GM19043 (cell line): ENCODE measurements at regions not wholly inside any gene's neighbourhood (a gene's known extent, or its start where the extent isn't known, plus 50 kb on each side); places are given as distances from the start of the nearest gene placed in this dataset.

Experiments used
- ATAC-seq: cut with Tn5 transposase; IDR thresholded peaks from one replicate; pipeline ENCODE4 v1.9.1; 2021; ENCODE audit warnings: low read depth; ENCODE audit not compliant: unreplicated experiment

DNA sequence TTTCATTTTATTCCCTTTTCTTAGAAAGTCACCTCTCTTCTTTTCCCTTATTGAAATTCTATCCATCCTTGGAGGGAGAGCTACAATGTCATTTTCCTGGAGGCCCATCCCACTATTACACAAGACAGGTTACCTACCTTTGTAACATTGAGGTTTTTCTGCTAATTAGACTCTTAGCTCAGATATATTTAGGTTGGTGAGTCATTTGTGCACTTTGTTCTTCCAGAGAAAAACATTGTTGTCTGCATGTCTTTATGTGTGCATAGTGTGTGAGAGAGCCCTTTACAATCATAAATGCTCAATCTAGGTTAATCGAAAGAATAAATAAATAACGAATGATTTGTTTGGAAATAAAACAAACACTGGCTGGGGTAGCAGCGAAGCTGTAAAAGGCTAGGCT is 191.8 kb downstream of the DACT1 start:
- no peak for ATAC-seq

DNA sequence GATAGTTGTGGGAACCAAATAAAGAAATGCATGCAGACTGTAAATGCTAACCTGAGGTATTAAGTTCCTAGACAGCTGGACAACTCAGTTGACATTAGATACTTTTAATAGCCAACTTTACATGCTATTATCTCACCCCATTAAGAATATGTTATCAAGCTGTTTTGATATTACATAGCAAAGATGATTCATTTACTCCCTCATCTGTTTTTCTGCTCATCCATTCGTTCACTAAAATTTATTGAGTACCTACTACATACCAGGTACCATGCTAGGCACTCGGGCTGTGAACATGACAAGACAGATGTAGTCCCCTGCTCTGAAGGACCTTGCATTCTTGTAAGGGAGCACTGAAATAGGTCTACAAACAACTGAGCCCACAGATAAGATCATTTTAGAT is 192.4 kb downstream of the DACT1 start:
- ATAC-seq, result no peak

DNA sequence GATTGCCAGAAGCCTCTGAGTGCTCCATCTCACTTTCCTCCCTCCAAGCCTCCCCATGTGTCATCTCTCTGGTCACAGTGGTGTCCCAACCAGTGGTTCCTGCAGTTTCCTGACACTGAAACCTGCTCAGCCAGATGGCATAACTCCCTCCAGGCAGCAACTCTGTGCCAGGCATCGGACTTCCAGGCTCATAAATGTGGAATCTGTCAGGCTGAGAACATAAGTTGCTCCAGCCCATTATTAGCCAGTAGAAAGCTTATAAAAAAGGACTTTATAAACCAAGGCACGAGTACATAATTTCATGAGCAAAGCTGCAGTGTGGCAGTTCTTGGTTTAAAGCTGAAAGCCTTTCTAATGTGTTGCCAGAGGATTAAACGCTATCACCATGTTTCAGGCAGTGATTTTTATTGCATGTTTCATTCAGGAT is 194.3 kb downstream of the DACT1 start:
- ATAC-seq, result no peak

DNA sequence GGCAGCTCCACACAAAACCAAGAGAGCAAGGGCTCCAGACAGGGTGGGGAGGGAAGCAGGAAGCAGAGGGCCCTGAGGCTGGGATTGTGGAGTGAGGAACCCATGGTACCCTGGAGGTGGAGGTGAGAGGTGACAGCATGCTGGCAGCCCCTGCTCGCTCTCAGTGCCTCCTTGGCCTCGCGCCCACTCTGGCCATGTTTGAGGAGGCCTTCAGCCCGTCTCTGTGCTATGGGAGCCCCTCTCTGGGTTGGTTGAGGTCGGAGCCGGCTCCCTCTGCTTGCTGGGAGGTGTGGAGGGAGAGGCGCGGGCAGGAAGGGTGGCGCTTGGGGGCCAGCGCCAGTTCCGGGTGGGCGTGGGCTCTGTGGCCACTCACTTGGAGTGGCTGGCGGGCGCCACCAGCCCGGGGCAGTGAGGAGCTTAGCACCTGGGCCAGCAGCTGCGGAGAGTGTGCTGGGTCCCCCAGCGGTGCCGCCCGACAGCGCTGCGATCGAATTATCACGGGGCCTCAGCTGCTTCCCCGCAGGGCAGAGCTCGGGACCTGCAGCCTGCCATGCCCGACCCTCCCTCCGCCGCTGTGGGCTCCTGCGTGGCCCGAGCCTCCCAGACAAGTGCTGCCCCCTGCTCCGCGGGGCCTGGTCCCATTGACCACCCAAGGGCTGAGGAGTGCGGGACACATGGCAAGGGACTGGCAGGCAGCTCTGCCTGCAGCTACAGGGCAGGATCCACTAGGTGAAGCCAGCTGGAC is 196.0 kb downstream of the DACT1 start:
- no peak for ATAC-seq

DNA sequence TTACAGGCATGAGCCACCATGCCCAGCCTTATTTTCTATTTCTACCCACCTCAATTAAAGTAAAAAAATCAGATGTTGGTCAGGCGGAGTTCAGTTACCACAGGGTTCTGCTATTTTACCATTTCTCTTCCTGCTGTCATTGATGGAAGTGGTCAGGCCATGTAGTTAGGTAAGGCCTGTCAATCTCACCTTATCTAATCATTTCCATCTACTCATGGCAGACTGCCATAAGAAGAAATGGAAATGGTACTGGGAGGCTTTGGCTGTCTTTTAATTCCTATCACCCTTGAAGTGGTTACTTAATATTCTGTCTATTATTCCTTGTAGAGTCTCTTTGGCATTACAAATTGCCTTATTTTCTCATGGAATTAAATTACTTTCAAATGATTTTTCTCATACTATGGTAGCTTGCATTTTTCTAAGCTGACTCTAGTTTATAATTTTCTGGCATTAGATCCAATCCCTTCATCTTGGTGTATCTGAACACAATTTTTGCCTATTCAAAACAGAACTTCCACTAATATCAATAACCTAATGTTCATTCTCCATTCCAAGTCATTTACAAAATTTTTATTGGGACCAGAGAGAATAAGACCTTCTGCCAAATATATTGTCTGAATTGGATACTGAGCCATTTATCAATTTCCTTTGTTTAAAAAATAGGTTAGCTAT is 198.7 kb downstream of the DACT1 start:
- no peak for ATAC-seq

DNA sequence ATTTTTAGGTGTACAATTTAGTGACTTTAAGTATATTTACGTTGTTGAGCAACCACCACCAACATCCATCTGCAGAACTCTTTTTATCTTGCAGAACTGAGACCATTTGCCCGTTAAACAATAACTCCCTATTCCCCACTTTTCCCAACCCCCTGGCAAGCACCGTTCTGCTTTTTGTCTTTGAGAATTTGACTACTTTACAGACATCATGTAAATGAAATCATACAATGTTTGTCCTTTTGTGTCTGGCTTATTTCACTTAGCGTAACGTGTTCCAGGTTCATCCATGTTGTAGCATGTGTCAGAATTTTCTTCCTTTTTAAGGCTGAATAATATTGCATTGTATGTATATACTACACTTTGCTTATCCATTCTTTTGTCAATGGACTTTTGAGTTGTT is 201.5 kb downstream of the DACT1 start:
- no peak for ATAC-seq

DNA sequence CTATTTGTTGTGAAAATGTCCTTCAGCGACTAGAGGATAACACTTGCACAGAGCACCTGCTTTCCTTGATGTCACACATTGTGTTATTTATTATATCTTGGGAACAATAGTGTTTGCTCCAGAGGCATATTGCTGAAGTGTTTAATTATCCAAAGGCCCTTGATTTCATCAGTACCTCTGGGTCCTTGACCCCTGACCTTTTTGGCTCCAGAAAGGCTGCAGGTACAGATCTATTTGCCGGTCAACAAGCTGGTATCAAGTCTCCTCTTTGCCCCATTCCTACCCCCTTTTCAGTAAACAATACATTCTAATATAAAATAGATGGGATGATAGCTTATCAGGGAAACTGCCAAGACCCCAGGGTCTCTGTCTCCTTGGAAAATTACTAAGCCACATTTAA is 206.8 kb downstream of the DACT1 start:
- ATAC-seq, result no peak

DNA sequence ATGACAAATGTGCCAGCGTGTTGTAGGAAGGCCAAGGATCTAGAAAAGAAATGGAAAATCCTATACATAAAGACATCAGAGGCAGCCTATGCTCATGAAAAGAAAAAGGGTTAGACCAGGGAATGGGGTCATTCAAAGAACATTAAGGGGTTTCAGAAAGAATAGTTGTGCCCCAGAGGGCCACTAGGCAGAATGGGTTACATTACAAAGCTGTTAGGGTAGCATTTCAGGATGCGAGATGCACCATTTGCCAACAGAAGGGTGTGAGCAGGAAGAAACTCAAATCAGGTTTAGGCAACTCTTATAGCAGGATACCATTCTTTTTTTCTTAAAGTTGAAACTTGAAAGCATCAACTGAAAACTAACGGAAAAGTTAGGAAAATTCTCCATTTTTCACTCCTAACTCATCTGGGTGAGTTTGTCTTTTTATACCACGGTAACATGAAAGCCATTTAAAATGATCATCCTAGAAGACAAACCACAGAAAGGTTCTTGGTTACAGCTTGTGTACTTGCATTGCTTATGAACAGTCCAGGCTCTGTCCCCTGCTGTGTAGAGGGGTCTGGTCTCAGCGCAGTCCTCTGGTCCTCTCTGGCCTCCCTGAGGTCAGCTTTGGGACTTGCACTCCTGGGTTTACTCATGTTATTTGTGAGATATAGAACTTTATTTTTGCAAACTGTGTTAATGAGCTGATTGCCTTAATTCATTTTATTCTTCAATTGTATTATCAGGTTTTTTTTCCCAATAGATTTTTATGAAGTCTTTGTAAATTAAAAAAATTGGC is 209.1 kb downstream of the DACT1 start:
- ATAC-seq, result no peak

DNA sequence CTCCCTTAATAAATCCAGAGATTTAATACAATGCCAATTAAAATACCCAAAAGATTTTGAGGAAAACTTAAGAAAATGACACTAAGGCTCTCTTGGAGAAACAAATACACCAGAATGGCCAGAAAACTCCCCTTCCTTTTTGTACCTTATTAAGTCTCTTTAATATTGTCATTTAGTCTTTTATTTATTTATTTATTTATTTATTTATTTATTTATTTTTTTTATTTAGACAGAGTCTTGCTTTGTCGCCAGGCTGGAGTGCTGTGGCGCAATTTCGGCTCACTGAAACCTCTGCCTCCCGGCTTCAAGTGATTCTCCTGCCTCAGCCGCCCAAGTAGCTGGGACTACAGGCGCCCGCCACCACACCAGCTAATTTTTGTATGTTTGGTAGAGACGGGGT is 210.6 kb downstream of the DACT1 start:
- no peak for ATAC-seq

DNA sequence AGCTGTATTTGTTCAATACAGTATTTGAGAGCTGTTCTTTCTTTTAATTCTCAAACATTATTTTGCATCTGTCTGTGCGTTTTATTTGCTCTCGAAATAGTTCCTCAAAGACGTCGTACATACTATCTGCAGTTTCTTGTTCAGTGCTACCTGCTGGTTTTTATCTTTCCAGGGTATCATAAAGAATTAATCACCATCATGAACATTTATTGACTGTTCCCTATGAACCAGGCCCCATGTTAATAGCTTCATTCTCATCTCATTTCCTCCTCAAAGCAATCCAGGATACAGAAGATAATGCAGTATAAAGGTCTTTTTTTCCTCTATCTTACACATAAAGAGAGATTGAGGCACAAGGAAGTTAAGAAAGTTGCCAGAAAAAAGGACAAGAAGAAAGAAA is 211.8 kb downstream of the DACT1 start:
- ATAC-seq, result no peak

DNA sequence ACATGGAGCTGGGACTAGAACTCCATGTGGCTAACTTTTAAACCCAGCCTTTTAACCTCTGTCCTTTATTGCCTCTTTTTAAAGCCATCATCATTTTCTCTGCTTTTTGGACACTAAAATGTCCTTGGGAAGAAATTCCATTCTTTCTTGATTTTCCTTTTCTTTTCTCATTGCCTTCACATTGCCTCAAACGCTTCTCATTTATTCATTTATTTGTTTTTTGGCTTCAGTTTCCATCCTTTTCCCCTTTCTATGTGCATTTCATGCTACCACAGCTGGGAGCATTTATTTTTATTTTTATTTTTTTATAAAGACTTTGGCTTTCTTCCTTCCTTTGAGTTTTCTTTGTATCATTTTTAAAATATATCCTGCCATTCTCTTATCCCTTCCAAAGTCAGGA is 212.2 kb downstream of the DACT1 start:
- no peak for ATAC-seq

DNA sequence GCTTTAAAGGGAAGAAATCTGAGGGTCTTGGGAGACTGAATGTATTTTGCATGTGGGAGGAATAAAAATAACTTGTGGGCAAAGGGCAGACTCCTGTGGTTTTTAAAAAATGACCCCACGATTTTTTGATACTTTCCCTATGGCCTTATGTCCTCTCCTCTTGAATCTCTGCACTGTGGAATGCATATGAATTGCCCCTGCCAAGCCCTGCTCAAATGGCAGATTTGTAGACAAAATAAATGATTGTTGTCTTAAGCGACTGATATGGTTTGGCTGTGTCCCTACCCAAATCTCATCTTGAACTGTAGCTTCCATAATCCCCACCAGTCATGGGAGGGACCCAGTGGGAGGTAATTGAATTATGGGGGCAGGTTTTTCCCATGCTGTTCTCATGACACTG is 223.8 kb downstream of the DACT1 start:
- ATAC-seq, result no peak

DNA sequence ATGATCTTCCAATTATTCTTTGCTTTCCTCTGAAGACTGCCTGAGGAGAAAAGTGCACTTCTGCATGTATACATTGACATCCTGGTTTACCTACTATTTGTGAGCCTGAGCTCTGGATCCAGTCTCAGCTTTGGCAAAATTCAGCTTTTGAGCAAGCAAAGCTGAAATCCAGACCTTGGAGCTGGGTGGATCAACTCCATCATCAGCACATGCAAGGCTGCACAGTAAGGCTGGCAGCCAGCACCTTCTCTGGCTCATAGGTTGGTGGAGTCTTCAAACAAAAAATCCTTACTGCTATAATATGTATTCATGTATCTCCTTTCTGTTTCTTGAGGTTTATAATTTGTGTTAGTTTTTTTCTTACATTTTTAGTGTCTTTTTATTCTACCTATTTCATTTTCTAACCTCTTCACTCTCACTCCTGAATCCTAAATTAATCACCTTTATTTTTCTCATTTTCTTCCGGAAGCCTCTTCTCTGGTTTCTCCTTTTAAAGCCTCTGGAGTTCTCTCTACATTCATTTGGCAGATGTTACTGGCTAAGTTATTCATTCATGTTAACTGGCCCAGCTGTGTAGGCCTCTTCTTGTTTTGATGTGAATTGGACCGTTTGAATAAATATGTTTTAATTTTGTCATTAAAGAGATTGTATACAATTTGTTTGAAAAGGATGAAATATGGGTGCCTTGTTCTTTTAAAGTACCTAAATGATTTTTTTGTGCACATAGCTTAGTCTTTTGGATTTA is 224.8 kb downstream of the DACT1 start:
- no peak for ATAC-seq

DNA sequence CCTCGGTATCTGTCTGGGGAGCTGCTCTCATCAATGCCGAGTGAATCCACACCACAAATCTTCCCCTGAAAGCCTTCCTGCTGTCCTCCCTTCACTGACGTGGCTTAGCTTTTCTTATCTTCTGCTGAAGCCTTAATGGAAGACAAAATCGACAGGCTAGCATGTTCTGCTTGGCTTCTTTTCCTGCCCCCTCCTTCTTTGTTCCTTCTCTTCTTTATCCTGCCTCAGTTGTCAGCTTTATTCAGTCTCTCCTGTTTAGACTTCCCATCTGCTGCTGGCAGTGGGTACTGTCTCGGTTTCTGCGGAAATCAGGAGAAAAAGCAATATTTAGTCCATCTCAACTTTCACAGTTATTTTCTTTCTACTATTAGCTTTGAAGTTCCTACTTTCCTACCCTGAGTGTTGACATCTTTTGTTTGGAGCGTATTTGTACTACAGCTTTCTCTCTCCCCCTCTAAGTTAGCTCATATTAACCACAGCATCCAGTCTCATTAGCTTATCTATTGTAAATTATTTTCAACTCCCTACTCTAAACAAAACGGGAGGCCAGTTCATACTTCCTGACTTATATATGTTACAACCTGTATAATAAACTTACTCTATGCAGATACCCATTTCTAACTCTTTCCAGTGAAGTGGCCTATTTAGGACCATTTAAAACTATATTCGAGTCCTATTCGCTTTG is 226.0 kb downstream of the DACT1 start:
- no peak for ATAC-seq

DNA sequence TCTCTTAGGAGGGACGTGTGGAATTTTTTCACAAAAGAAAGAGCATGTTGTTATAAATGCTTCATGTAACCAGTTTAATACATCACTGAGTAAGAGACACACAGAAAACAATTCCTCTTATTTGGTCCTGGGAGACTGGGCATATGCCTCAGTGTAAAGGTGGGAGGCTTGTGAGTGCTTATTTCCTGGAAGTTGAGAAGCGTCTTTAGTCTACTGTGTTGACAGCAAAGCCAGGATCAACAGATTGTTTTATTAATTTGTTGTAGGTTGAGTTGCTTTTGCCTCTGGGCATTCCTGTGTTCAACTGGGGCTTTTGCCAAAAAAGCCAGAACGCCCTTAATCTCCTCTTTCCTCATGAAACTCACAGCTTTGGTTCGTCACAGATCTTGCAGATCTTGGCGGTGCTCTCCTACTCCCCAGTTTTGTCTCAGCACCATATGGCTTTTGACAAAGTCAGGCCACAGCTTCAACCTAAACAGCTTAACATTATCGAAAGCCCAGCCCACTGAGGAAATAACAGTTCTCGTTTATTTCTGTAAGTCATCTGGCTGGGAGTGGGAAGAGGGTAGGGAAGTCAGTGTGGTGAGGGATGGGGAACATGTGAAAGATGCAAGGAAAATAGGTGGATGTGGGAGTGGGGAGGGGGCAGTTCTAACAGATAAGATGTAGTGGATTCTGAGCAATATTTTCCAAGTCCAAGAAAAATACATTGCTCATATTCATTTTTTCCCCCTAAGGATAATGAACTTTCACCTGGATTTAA is 227.2 kb downstream of the DACT1 start:
- ATAC-seq, result no peak

DNA sequence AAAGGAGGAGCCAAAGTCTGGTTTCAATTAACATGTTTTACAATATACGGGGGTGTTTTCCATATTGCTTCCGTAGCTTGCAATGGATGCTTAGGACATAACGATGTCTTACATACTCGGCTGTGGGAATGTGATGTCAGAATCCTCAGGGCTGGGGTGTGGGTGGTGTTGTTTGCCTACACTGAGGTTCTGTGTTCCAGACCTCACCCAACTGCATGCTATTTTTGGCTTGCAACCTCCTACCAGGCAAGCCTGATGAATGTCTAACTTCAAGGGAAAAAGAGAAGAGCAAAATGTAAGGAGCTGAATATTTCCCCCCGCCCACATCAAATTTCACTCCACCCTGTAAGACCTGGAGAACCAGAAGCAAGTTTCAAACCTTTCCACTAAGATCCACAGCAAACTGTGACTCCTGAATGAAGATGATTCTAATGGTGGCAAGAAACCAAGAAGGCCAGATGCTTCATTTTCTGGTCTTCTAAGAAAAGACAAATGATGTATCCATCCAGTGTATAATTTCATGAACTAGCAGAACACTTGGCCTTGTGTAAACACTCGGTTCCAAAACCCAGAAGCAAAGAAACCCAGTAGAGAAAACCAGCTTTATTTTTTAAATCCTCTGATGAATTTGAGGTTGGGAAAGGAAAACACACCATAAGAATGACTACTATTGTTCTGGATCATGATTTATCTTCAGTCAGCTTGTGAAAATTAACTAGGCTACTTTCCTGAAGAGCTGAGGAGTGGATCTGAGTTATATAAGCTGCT is 227.9 kb downstream of the DACT1 start:
- no peak for ATAC-seq

DNA sequence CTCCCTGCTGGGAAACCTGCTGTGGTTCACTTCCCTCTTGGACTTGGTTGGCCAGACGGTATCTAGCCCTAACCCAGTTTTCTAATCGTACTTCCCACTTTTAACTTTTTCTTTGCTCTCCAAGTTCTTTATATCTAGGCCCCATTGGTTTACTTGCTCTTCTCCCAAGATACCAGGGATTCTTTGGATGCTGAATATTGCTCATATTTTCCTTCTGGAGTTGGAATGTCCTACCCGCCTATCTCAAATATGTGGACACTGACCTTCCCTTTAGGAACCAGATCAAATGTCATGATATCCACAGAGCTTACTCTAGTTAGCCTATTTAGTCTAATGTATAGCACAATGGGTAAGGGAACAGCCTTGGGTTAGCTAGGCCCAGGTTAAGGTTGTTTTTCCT is 228.6 kb downstream of the DACT1 start:
- ATAC-seq, result no peak

DNA sequence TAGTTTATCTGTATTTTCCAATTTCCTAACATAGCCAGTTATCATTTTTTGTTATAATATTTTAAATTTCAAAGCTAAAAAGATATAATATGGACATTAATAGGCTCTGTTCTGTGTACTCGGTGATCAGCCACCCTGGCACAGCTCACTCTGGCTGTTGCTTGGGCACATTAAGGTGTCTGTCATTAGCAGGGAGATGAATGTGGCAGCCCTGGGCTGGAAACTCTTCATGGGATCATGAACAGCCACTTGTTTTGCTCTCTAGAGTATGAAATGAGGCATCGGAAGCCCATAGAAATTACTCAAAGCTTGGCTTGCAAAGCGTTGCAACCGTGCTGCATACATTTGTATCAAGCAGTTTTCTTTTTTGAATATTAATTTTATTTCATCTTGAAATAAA is 233.2 kb downstream of the DACT1 start:
- no peak for ATAC-seq

DNA sequence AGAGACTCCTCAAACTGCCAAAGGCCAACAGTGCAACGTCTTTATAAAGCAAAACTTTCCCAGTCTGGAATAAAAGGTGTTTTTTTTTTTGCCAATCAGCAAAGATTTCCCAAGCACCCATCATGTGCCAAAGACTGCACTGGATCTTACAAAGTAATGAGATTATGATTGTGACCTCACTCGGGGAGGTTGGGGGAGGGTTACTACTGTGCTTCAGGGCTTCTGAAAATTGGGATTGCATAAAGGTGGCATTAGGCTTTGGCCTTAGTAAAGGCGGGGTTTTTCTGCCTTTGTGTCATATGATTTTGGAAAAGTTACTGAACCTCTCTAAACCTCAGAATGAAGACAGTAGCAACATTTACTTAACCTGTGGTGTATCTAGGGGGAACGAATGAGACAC is 233.8 kb downstream of the DACT1 start:
- no peak for ATAC-seq
